ENCODE measurements at regions not wholly inside any gene's neighbourhood (a gene's known extent, or its start where the extent isn't known, plus 50 kb on each side); places are given as distances from the start of the nearest gene placed in this dataset.

GRCh38 chr5:109250533-109251329 lies 159.0 kb downstream of the PJA2 start:
- TF ChIP-seq CTCF (IDR thresholded peaks at IDR 0.05) = no peak
- TF ChIP-seq EZH2 (IDR thresholded peaks at IDR 0.05; ENCODE audit: borderline replicate concordance, insufficient read depth, low read depth, low read length, poor library complexity, severe bottlenecking) = no peak

Data from B cell (primary cell).